Cardiac fibroblast (primary cell): ENCODE measurements at regions not wholly inside any gene's neighbourhood (a gene's known extent, or its start where the extent isn't known, plus 50 kb on each side); places are given as distances from the start of the nearest gene placed in this dataset.

Experiments
- DNase-seq, 2 donors: peaks; one replicate each; pipeline versions ENCODE4 v3.0.0 to v3.0.0-alpha.2; 2010; ENCODE audit warnings: low read depth in 2 of 2
- H3K4me3 ChIP-seq, 2 donors: replicated peaks in 1 of 2; 1 replicate in 1 of 2; 2 replicates in 1 of 2; pipeline ENCODE4 v1.5.1; 2011; ENCODE audit warnings: low read depth in 2 of 2, low read length in 2 of 2, mild to moderate bottlenecking in 2 of 2, moderate library complexity in 1 of 2
- CTCF ChIP-seq: IDR thresholded peaks from one replicate; pipeline ENCODE4 v1.5.1; 2011; ENCODE audit warnings: low read depth, mild to moderate bottlenecking, low read length, inconsistent platforms

DNA sequence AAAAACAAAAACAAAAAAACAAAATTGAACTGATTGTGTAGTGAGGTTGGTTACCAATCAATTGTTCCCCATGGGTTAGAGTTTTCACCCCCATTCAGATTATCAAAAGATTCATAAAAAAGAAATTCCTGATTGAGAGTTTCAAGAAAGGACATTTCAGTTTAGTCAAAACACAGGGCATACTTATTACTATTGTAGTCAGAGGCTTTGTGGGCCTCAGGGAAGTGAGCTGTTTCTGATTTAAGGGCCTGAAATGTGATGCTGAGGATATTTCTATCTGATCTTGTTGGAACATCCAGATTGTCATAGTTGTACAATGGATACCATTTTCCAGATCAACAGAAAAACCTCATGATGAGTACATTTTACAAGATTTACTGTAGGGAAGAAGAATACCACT is 368.1 kb upstream of the NETO1 start:
- no peak for DNase-seq
- no peak for TF ChIP-seq CTCF

GRCh38 chr18:73235491-73235890 is 367.7 kb upstream of the NETO1 start:
- TF ChIP-seq CTCF = no peak
- H3K4me3 ChIP-seq = no peak overlapping the region
- peak; percentile 7 to 96 for DNase-seq

More for the DNA sequence above, 368.1 kb upstream of the NETO1 start:
- no peak overlapping the region for H3K4me3 ChIP-seq

GRCh38 chr18:73232933-73233332 is 365.1 kb upstream of the NETO1 start:
- no peak overlapping the region for H3K4me3 ChIP-seq
- TF ChIP-seq CTCF = no peak
- DNase-seq = no peak

GRCh38 chr18:73220663-73221062 is 352.9 kb upstream of the NETO1 start:
- TF ChIP-seq CTCF = no peak
- no peak overlapping the region for H3K4me3 ChIP-seq
- DNase-seq = no peak

GRCh38 chr18:73218293-73218692 is 350.5 kb upstream of the NETO1 start:
- no peak overlapping the region for H3K4me3 ChIP-seq
- DNase-seq = no peak
- TF ChIP-seq CTCF = no peak

- H3K4me3 ChIP-seq = no peak overlapping the region
- DNase-seq = no peak
- TF ChIP-seq CTCF = no peak
These were observed 347.2 kb upstream of the NETO1 start for GRCh38 chr18:73214970-73215369.

- TF ChIP-seq CTCF = no peak
- no peak overlapping the region for H3K4me3 ChIP-seq
- DNase-seq = no peak
These were observed 344.7 kb upstream of the NETO1 start for GRCh38 chr18:73212442-73212841.
